Memory B cell (primary cell): ENCODE measurements at regions not wholly inside any gene's neighbourhood (a gene's known extent, or its start where the extent isn't known, plus 50 kb on each side); places are given as distances from the start of the nearest gene placed in this dataset.

Source experiments
- ATAC-seq: fragments of 150-1000 bp; cut with Tn5 transposase; 2 replicates; pipeline ENCODE4 v1.10.0; 2021; ENCODE audit warnings: low read depth, mild to moderate bottlenecking, moderate library complexity
- DNase-seq, 2 donors: peaks; one replicate each; pipeline ENCODE4 v3.0.0; 2022; ENCODE audit warnings: low spot score in 2 of 2
- H3K27ac Mint-ChIP-seq: one replicate; pipeline ENCODE4 v1.8.0; 2022; ENCODE audit warnings: mild to moderate bottlenecking, moderate library complexity, mixed read lengths
- H3K27me3 Mint-ChIP-seq: one replicate; pipeline ENCODE4 v1.8.0; 2022; ENCODE audit warnings: mixed read lengths
- H3K36me3 Mint-ChIP-seq: one replicate; pipeline ENCODE4 v1.8.0; 2022; ENCODE audit warnings: mild to moderate bottlenecking, mixed read lengths
- H3K4me1 Mint-ChIP-seq: one replicate; pipeline ENCODE4 v1.8.0; 2022; ENCODE audit warnings: mixed read lengths
- H3K4me3 Mint-ChIP-seq: one replicate; pipeline ENCODE4 v1.8.0; 2022; ENCODE audit warnings: mild to moderate bottlenecking, moderate library complexity, mixed read lengths
- H3K9me3 Mint-ChIP-seq: one replicate; pipeline ENCODE4 v1.8.0; 2022; ENCODE audit warnings: mixed read lengths

GRCh38 chr18:11322716-11323115, 173.3 kb upstream of the PIEZO2 start:
- H3K27me3 Mint-ChIP-seq, result no peaks in the 10 kb centered on the region
- no peak for ATAC-seq
- H3K9me3 Mint-ChIP-seq, result peaks cover 1% of the 10 kb centered on the region
- H3K27ac Mint-ChIP-seq, result no peak overlapping the region
- H3K4me1 Mint-ChIP-seq, result no peaks in the 10 kb centered on the region
- DNase-seq, result no peak
- no peak overlapping the region for H3K4me3 Mint-ChIP-seq
- no peaks in the 10 kb centered on the region for H3K36me3 Mint-ChIP-seq

- no peaks in the 10 kb centered on the region for H3K4me1 Mint-ChIP-seq
- peaks cover 1% of the 10 kb centered on the region for H3K9me3 Mint-ChIP-seq
- ATAC-seq (no peak), DNase-seq (no peak)
- no peaks in the 10 kb centered on the region for H3K27me3 Mint-ChIP-seq
- no peak overlapping the region for H3K27ac Mint-ChIP-seq
- no peak overlapping the region for H3K4me3 Mint-ChIP-seq
- no peaks in the 10 kb centered on the region for H3K36me3 Mint-ChIP-seq
These were observed 172.6 kb upstream of the PIEZO2 start for GRCh38 chr18:11322006-11322405.

GRCh38 chr18:11320986-11321385, 171.6 kb upstream of the PIEZO2 start:
- peaks cover 1% of the 10 kb centered on the region for H3K9me3 Mint-ChIP-seq
- no peak overlapping the region for H3K27ac Mint-ChIP-seq
- H3K4me1 Mint-ChIP-seq, result no peaks in the 10 kb centered on the region
- H3K27me3 Mint-ChIP-seq, result no peaks in the 10 kb centered on the region
- no peak overlapping the region for H3K4me3 Mint-ChIP-seq
- ATAC-seq, result no peak
- DNase-seq, result no peak
- H3K36me3 Mint-ChIP-seq, result no peaks in the 10 kb centered on the region

DNA sequence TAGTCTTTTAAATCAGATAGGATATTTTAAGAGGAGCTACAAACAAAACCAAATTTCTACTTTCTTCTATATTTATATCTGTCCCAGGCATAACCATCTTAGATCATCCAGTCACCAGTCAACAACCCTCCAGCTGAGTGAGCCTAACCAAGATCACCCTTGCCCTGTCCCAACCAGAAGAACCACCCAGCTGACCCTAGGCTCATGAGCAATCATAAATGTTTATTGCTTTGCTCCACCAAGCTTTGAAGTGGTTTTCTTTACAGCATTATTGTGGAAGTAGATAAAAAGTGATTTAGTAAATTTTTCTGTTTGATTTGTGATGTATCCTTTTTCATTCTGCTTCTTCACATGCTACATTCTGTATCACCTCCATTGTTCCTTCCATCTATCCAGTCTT, 167.2 kb upstream of the PIEZO2 start:
- H3K4me1 Mint-ChIP-seq, result no peaks in the 10 kb centered on the region
- peaks cover 1% of the 10 kb centered on the region for H3K9me3 Mint-ChIP-seq
- DNase-seq (no peak), ATAC-seq (no peak)
- H3K36me3 Mint-ChIP-seq, result no peaks in the 10 kb centered on the region
- no peak overlapping the region for H3K4me3 Mint-ChIP-seq
- peaks cover 2% of the 10 kb centered on the region for H3K27me3 Mint-ChIP-seq
- H3K27ac Mint-ChIP-seq, result no peak overlapping the region

DNA sequence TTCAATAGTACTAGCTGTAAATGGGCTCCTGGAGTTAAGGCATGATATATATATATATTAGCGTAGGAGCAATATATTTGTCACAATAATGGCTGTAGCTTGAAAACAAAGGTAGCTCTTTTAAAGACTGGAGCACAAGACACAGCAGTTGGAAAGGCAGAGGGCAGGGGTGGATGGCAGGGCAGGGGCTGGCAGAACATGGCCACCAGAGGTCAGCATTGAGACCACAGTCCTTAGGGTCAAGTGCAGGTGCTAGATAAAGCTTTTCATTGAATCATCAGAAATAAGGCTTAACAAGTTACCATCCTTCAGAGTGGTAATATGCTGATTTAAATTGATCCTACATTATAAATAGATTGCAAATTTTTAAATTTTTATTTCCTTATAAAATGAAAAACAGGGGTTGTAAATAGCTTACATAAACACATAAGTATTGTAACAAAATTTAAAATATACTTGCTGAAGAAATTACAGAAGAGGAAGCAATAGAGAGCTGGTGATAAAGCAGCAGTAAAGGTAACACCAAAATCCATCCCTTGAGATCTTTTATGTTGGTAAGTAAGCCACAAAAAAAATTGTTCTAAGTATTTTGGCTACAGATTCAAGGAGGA, 161.2 kb upstream of the PIEZO2 start:
- DNase-seq (no peak), ATAC-seq (no peak)
- Mint-ChIP-seq H3K27ac (no peak overlapping the region), H3K4me1 (no peaks in the 10 kb centered on the region), H3K9me3 (no peaks in the 10 kb centered on the region), H3K4me3 (no peak overlapping the region), H3K36me3 (no peaks in the 10 kb centered on the region), H3K27me3 (peaks cover 2% of the 10 kb centered on the region)

DNA sequence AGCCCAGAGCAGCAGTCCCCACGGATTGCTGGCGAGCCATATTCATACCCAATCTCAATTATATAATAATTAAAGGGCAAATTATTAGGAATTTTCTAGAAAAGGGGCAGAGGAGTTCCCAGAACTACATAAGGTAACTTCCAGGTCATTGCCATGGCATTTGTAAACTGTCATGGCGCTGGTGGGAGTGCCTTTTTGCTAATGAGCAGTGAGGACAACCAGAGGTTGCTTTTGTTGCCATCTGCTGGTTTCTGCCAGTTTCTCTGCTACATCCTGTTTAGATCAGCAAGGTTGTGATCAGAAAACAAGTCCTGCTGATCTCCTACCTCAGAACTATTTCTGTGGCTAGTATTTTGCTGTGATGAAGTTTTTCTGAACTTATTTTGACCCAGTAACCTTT, 159.8 kb upstream of the PIEZO2 start:
- Mint-ChIP-seq H3K4me1 (no peaks in the 10 kb centered on the region), H3K27me3 (peaks cover 2% of the 10 kb centered on the region), H3K36me3 (no peaks in the 10 kb centered on the region), H3K4me3 (no peak overlapping the region), H3K27ac (no peak overlapping the region), H3K9me3 (peaks cover 2% of the 10 kb centered on the region)
- no peak for DNase-seq
- no peak for ATAC-seq

GRCh38 chr18:11308499-11308898, 159.1 kb upstream of the PIEZO2 start:
- ATAC-seq (no peak), DNase-seq (no peak)
- Mint-ChIP-seq H3K4me3 (no peak overlapping the region), H3K9me3 (peaks cover 2% of the 10 kb centered on the region), H3K36me3 (no peaks in the 10 kb centered on the region), H3K27ac (no peak overlapping the region), H3K4me1 (no peaks in the 10 kb centered on the region), H3K27me3 (peaks cover 2% of the 10 kb centered on the region)

- Mint-ChIP-seq H3K9me3 (peaks cover 2% of the 10 kb centered on the region), H3K36me3 (no peaks in the 10 kb centered on the region), H3K27me3 (no peaks in the 10 kb centered on the region), H3K4me3 (no peak overlapping the region), H3K4me1 (no peaks in the 10 kb centered on the region), H3K27ac (no peak overlapping the region)
- DNase-seq, result no peak
- ATAC-seq, result no peak
These were observed 158.3 kb upstream of the PIEZO2 start for GRCh38 chr18:11307716-11308115.

- no peaks in the 10 kb centered on the region for H3K36me3 Mint-ChIP-seq
- no peaks in the 10 kb centered on the region for H3K4me1 Mint-ChIP-seq
- H3K27ac Mint-ChIP-seq, result no peak overlapping the region
- no peaks in the 10 kb centered on the region for H3K27me3 Mint-ChIP-seq
- DNase-seq (no peak), ATAC-seq (no peak)
- H3K4me3 Mint-ChIP-seq, result no peak overlapping the region
- H3K9me3 Mint-ChIP-seq, result peaks cover 13% of the 10 kb centered on the region
These were observed 156.1 kb upstream of the PIEZO2 start for GRCh38 chr18:11305507-11305906.

DNA sequence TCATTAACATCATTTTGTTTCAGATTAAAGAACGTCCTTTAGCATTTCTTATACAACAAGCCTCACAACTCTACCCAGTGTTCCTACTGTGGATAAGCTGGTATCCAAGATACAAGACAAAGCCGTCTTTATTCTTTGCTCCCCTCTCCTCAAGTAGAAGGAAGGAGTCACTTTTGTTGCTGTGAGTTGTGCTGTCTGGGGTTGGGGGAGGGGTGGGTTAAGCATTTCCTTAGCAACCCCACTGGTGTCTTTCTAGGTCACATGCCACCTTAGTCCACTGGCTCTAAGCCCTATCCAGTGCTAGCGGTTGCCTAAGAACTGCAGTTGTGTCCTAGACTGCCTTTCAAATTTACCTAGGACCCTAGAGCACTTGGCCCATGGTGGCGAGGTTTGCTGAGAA, 155.6 kb upstream of the PIEZO2 start:
- DNase-seq (no peak), ATAC-seq (no peak)
- H3K9me3 Mint-ChIP-seq, result peaks cover 14% of the 10 kb centered on the region
- no peaks in the 10 kb centered on the region for H3K27me3 Mint-ChIP-seq
- no peak overlapping the region for H3K4me3 Mint-ChIP-seq
- no peak overlapping the region for H3K27ac Mint-ChIP-seq
- H3K4me1 Mint-ChIP-seq, result no peaks in the 10 kb centered on the region
- no peaks in the 10 kb centered on the region for H3K36me3 Mint-ChIP-seq

- no peaks in the 10 kb centered on the region for H3K36me3 Mint-ChIP-seq
- H3K27ac Mint-ChIP-seq, result no peak overlapping the region
- H3K9me3 Mint-ChIP-seq, result peaks cover 14% of the 10 kb centered on the region
- ATAC-seq, result no peak
- no peak for DNase-seq
- no peaks in the 10 kb centered on the region for H3K4me1 Mint-ChIP-seq
- H3K4me3 Mint-ChIP-seq, result no peak overlapping the region
- H3K27me3 Mint-ChIP-seq, result no peaks in the 10 kb centered on the region
These were observed 147.6 kb upstream of the PIEZO2 start for GRCh38 chr18:11296946-11297345.

DNA sequence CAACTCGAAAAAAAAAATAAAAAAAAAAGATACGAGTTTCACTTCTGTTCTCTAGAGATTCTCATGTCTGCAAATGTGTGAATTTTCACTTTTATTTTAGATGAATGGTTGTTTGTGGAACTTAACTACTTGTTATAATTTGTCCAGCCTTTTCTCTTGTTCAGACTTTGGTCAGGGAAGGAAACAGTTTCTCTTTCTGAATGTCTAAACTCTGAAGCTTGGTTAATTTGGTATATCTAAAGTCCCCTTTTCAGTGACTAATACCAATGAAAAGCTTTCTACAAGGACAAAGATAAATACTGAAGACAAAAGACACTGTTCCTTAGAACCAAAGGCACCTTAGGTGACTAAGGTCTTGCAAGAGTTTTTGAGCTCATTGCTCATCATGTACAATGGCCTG, 144.4 kb upstream of the PIEZO2 start:
- Mint-ChIP-seq H3K36me3 (no peaks in the 10 kb centered on the region), H3K4me3 (no peak overlapping the region), H3K27me3 (peaks cover 1% of the 10 kb centered on the region), H3K4me1 (no peaks in the 10 kb centered on the region), H3K9me3 (no peaks in the 10 kb centered on the region), H3K27ac (no peak overlapping the region)
- DNase-seq, result no peak
- no peak for ATAC-seq

DNA sequence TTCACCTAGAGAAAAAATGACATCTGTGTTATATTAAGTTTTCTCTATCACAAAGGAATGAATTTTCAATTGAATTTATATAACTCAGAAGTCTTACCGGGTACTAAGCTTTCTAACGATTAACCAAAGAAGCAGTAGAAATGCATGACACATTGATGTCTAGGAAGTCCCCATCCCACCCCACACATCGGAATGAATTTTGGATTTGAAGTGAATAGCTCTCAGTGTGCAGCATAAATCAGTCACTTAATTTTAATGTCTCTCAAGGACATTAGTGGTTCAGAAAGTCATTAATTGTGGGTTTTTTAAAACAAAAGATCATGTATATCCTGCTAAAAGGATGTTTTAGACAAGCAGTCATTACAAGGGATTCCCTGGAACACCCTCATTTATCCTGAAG, 141.4 kb upstream of the PIEZO2 start:
- Mint-ChIP-seq H3K27ac (no peak overlapping the region), H3K4me1 (no peaks in the 10 kb centered on the region), H3K4me3 (no peak overlapping the region), H3K9me3 (no peaks in the 10 kb centered on the region), H3K27me3 (peaks cover 1% of the 10 kb centered on the region), H3K36me3 (no peaks in the 10 kb centered on the region)
- ATAC-seq (no peak), DNase-seq (no peak)

GRCh38 chr18:11289248-11289647, 139.9 kb upstream of the PIEZO2 start:
- ATAC-seq, result no peak
- Mint-ChIP-seq H3K36me3 (no peaks in the 10 kb centered on the region), H3K27ac (no peak overlapping the region), H3K27me3 (peaks cover 1% of the 10 kb centered on the region), H3K9me3 (no peaks in the 10 kb centered on the region), H3K4me3 (no peak overlapping the region), H3K4me1 (no peaks in the 10 kb centered on the region)
- no peak for DNase-seq

DNA sequence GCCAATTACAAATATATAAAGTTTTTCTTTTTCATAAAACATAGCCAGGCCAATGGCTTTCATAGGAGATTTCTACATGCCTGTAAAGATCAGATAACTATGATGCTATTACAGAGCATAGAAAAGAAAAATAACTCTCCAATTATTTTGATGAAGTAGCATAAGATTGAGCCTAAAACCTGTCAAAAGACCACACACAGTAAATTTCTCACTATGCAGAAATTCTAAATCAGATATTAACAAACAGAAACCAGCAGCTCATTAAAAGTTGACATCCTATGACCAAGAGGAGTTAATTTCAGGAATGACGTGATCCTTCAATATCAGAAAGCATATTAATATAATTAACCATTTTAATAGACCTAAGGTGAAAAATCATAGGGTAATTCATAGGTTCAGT, 139.0 kb upstream of the PIEZO2 start:
- H3K27me3 Mint-ChIP-seq, result peaks cover 1% of the 10 kb centered on the region
- H3K9me3 Mint-ChIP-seq, result no peaks in the 10 kb centered on the region
- no peak overlapping the region for H3K27ac Mint-ChIP-seq
- no peaks in the 10 kb centered on the region for H3K4me1 Mint-ChIP-seq
- ATAC-seq (no peak), DNase-seq (no peak)
- no peaks in the 10 kb centered on the region for H3K36me3 Mint-ChIP-seq
- no peak overlapping the region for H3K4me3 Mint-ChIP-seq
